Brain microvascular endothelial cell (primary cell): ENCODE measurements at regions not wholly inside any gene's neighbourhood (a gene's known extent, or its start where the extent isn't known, plus 50 kb on each side); places are given as distances from the start of the nearest gene placed in this dataset.
A peak's percentile ranks its signal among the peaks of the same experiment; 100 is the strongest.

Experiments
- DNase-seq: peaks from one replicate; pipeline ENCODE4 v3.0.0-alpha.2; 2020
- H3K27ac ChIP-seq: fragments of 250-450 bp; sonication (Bioruptor Pico); 2 replicates; pipeline ENCODE4 v1.5.1; 2020; ENCODE audit warnings: mild to moderate bottlenecking, moderate library complexity
- H3K27me3 ChIP-seq: fragments of 250-450 bp; sonication (Bioruptor Pico); replicated peaks from 2 replicates; pipeline ENCODE4 v1.5.1; 2020; ENCODE audit warnings: mild to moderate bottlenecking
- H3K36me3 ChIP-seq: fragments of 250-450 bp; sonication (Bioruptor Pico); replicated peaks from 2 replicates; pipeline ENCODE4 v1.5.1; 2020; ENCODE audit warnings: mild to moderate bottlenecking
- H3K4me3 ChIP-seq: 2 replicates; pipeline ENCODE4 v1.5.1; 2011; ENCODE audit warnings: low read depth, mild to moderate bottlenecking, control low read depth, low read length, moderate library complexity
- in situ Hi-C: cut with HindIII; loops from 2 replicates; pipeline ENCODE4 v1.10.0; 2017; ENCODE audit warnings: low sequenced_read_pairs, low pct_ligation_motif_present
- TF ChIP-seq, protein P1 (sequence below): IDR thresholded peaks from 2 replicates; pipeline ENCODE4 v1.5.1; 2011; ENCODE audit warnings: low read depth, mild to moderate bottlenecking, moderate library complexity, low read length, control low read depth, inconsistent platforms; ENCODE audit errors: missing control alignments

DNA sequence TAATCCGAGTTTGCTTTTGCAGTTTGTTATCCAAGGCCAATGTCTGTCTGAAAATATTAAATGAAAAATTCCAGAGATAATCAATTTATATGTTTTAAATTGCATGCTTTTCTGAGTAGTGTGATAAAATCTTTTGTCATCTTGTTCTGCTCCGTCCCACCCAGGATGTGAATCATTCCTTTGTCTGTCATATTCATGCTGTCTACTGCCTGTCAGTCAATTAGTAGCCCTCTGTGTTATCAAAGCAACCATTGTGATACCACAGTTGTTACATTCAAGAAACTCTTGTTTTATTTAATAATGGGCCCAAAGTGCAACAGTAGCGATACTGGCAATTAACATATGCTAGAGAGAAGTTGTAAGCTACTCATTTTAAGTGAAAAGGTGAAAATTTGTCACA lies 819.3 kb downstream of the BRINP3 start:
- in situ Hi-C loops: no loop called here
- no peaks in the 10 kb centered on the region for H3K27me3 ChIP-seq
- DNase-seq: no peak
- H3K27ac ChIP-seq: no peak overlapping the region
- H3K4me3 ChIP-seq: no peak overlapping the region
- TF ChIP-seq, protein P1, sequence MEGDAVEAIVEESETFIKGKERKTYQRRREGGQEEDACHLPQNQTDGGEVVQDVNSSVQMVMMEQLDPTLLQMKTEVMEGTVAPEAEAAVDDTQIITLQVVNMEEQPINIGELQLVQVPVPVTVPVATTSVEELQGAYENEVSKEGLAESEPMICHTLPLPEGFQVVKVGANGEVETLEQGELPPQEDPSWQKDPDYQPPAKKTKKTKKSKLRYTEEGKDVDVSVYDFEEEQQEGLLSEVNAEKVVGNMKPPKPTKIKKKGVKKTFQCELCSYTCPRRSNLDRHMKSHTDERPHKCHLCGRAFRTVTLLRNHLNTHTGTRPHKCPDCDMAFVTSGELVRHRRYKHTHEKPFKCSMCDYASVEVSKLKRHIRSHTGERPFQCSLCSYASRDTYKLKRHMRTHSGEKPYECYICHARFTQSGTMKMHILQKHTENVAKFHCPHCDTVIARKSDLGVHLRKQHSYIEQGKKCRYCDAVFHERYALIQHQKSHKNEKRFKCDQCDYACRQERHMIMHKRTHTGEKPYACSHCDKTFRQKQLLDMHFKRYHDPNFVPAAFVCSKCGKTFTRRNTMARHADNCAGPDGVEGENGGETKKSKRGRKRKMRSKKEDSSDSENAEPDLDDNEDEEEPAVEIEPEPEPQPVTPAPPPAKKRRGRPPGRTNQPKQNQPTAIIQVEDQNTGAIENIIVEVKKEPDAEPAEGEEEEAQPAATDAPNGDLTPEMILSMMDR: no peak
- no peaks in the 10 kb centered on the region for H3K36me3 ChIP-seq

DNA sequence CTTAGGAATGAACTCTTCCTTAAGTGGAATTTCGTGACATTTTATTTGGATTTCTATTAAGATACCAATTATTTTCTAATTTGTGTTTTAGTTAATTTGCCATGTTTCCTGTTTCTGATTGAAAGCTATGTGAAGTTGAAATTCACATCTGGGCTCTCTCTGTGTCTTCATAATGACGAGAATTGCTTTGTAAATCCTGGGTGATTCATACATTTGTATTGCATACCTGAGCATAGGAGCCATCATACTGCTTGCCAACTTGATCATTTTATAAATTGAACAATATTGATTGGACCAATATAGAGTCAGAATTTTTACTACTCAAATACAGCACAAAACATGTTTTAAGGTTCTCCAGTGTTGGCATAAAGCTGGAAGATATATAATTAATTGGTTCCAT lies 817.9 kb downstream of the BRINP3 start:
- TF ChIP-seq, protein P1: no peak
- DNase-seq: no peak
- no peaks in the 10 kb centered on the region for H3K36me3 ChIP-seq
- H3K27me3 ChIP-seq: no peaks in the 10 kb centered on the region
- no peak overlapping the region for H3K4me3 ChIP-seq
- in situ Hi-C loops: no loop called here
- H3K27ac ChIP-seq: no peak overlapping the region

DNA sequence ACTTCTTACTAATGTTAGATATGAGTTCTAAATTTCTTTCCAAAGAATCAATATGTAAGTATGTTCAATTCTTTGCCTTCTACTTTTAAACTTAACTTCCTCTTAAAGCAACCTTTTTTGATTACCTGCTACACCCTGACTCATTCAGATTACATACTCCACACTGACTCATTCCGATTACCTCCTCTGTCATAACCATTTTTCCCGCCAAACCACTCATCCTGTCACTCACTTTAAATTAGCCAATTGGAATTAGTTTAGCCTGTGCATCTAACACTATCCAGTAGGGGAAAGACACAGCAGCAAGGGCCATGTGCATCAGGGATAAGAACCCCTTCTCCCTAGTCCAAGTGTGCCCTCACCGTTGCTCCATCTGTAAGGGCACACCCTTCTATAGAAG lies 815.5 kb downstream of the BRINP3 start:
- no peak overlapping the region for H3K4me3 ChIP-seq
- TF ChIP-seq, protein P1: no peak
- no peaks in the 10 kb centered on the region for H3K27me3 ChIP-seq
- H3K27ac ChIP-seq: no peak overlapping the region
- no peaks in the 10 kb centered on the region for H3K36me3 ChIP-seq
- no peak for DNase-seq
- in situ Hi-C loops: no loop called here

DNA sequence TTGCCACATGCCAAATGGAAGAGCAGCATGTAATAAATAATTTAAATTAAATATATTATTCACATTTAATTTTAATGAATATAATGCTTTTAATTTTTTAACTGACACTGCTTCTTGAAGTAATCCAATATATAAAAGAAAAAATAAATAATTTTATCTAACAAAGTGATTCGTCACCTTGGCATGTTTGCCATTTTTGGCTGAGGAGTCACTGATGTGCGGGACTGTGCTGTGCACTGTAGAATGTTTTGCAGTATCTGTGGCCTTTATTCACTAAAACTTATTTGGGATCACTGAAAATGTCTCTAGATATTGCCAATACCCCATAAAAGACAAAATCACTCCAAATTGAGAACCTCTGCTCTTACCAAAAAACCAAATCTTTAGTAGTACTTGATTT lies 807.8 kb downstream of the BRINP3 start:
- peak; percentile 21 for DNase-seq
- H3K27me3 ChIP-seq: no peaks in the 10 kb centered on the region
- H3K4me3 ChIP-seq: no peak overlapping the region
- TF ChIP-seq, protein P1: no peak
- no peak overlapping the region for H3K27ac ChIP-seq
- in situ Hi-C loops: no loop called here
- no peaks in the 10 kb centered on the region for H3K36me3 ChIP-seq

DNA sequence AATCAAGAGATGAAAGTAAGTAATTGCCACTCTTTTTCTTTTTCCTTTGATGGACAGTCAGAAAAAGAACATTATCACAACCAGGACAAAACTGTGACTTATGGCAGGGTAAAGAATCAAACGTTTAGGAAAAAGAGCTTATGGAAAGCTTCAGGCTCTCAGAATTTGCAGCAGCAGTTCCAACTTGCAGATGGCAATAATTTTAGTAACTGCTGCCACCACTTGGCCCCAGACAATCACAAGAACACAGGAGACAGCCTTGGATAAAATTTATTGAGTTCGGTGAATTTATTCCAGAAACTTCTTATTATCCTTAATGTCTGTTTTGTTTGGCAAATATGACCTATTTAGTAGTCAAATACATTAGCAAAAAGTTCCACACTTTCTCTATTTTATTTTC lies 804.4 kb downstream of the BRINP3 start:
- H3K36me3 ChIP-seq: no peaks in the 10 kb centered on the region
- DNase-seq: no peak
- H3K27ac ChIP-seq: no peak overlapping the region
- H3K27me3 ChIP-seq: no peaks in the 10 kb centered on the region
- in situ Hi-C loops: no loop called here
- H3K4me3 ChIP-seq: no peak overlapping the region
- TF ChIP-seq, protein P1: no peak

DNA sequence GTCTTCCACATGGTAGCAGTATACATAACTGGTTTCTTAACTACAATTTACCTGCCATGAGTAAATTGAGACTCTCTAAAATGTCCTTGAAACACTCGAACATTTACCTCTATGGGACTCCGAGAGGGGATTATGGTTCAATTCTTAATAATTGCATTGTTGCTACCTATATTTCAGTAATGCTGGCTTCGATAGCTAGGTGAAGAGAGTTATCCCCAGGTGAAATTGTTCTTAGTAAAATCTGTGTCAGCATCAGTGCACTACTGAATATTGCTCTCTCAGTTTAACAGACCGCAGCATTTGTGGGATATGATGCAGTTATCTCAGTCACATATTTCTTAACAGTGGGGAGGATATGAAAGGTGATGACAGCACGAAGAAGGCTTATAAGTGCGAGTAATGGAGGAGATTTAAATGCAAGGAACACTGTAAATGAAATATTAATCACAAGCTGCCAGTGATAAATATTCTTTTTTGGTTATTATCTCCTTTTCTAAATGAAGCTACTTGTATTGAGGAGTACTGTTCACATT lies 801.9 kb downstream of the BRINP3 start:
- in situ Hi-C loops: no loop called here
- TF ChIP-seq, protein P1: no peak
- no peak for DNase-seq

More for the DNA sequence above, 801.9 kb downstream of the BRINP3 start:
- H3K36me3 ChIP-seq: no peaks in the 10 kb centered on the region
- H3K27ac ChIP-seq: no peak overlapping the region
- H3K4me3 ChIP-seq: no peak overlapping the region
- no peaks in the 10 kb centered on the region for H3K27me3 ChIP-seq
